KMS-11 (cell line): ENCODE measurements at regions not wholly inside any gene's neighbourhood (a gene's known extent, or its start where the extent isn't known, plus 50 kb on each side); places are given as distances from the start of the nearest gene placed in this dataset.

Experiments
- H2AFZ ChIP-seq: fragments of 200-600 bp; sonication (generic); 2 replicates; pipeline ENCODE4 v1.6.1; 2016; ENCODE audit warnings: antibody characterized with exemption, mixed run types, low read depth
- H3K27ac ChIP-seq: fragments of 200-600 bp; sonication (generic); 2 replicates; pipeline ENCODE4 v1.6.1; 2016; ENCODE audit warnings: mild to moderate bottlenecking, mixed run types
- H3K27me3 ChIP-seq: fragments of 200-600 bp; sonication (generic); 2 replicates; pipeline ENCODE4 v1.6.1; 2017; ENCODE audit warnings: mild to moderate bottlenecking, low read depth, mixed run types, moderate library complexity; ENCODE audit not compliant: insufficient read depth
- H3K36me3 ChIP-seq: fragments of 200-600 bp; sonication (generic); 2 replicates; pipeline ENCODE4 v1.6.1; 2017; ENCODE audit warnings: mild to moderate bottlenecking, mixed run types; ENCODE audit not compliant: insufficient read depth
- H3K4me1 ChIP-seq: fragments of 200-600 bp; sonication (generic); 2 replicates; pipeline ENCODE4 v1.6.1; 2016; ENCODE audit warnings: mild to moderate bottlenecking, low read depth, mixed run types; ENCODE audit not compliant: poor library complexity, severe bottlenecking
- H3K4me2 ChIP-seq: fragments of 200-600 bp; sonication (generic); 2 replicates; pipeline ENCODE4 v1.7.0; 2016; ENCODE audit warnings: mild to moderate bottlenecking, mixed run types
- H3K4me3 ChIP-seq: fragments of 200-600 bp; sonication (generic); IDR thresholded peaks from 2 replicates; pipeline ENCODE4 v1.6.1; 2017; ENCODE audit warnings: low read depth, low read length, mixed read lengths; ENCODE audit not compliant: insufficient read depth
- H3K79me2 ChIP-seq: fragments of 200-600 bp; sonication (generic); 2 replicates; pipeline ENCODE4 v1.6.1; 2016; ENCODE audit warnings: low read depth, mixed run types; ENCODE audit not compliant: insufficient read depth
- H3K9ac ChIP-seq: fragments of 200-600 bp; sonication (generic); 2 replicates; pipeline ENCODE4 v1.6.1; 2016; ENCODE audit warnings: mild to moderate bottlenecking, mixed run types
- H4K20me1 ChIP-seq: fragments of 200-600 bp; sonication (generic); 2 replicates; pipeline ENCODE4 v1.6.1; 2016; ENCODE audit warnings: mild to moderate bottlenecking, mixed run types; ENCODE audit not compliant: insufficient read depth
- CTCF ChIP-seq: fragments of 200-600 bp; sonication (generic); conservative IDR thresholded peaks from 2 replicates; pipeline ENCODE4 v1.6.1; 2017; ENCODE audit warnings: low read depth, mild to moderate bottlenecking, antibody characterized with exemption, low read length, moderate library complexity, mixed read lengths

- H3K9ac ChIP-seq, result no peak overlapping the region
- H3K79me2 ChIP-seq, result no peaks in the 10 kb centered on the region
- no peaks in the 10 kb centered on the region for H3K36me3 ChIP-seq
- H3K4me2 ChIP-seq, result no peak overlapping the region
- no peak for TF ChIP-seq CTCF
- H3K4me3 ChIP-seq, result no peak overlapping the region
- no peak overlapping the region for H2AFZ ChIP-seq
- H3K27ac ChIP-seq, result no peak overlapping the region
- H4K20me1 ChIP-seq, result no peaks in the 10 kb centered on the region
- no peaks in the 10 kb centered on the region for H3K27me3 ChIP-seq
- H3K4me1 ChIP-seq, result no peaks in the 10 kb centered on the region
These were observed 432.1 kb upstream of the CFAP20DC start for GRCh38 chr3:59481776-59482400.

GRCh38 chr3:59480486-59480995 lies 430.7 kb upstream of the CFAP20DC start:
- Histone ChIP-seq H3K4me2 (no peak overlapping the region), H3K4me1 (no peaks in the 10 kb centered on the region), H3K79me2 (no peaks in the 10 kb centered on the region), H3K27me3 (no peaks in the 10 kb centered on the region), H3K4me3 (no peak overlapping the region), H2AFZ (no peak overlapping the region), H4K20me1 (no peaks in the 10 kb centered on the region), H3K27ac (no peak overlapping the region), H3K9ac (no peak overlapping the region), H3K36me3 (no peaks in the 10 kb centered on the region)
- TF ChIP-seq CTCF, result no peak

GRCh38 chr3:59473636-59474035 lies 423.8 kb upstream of the CFAP20DC start:
- Histone ChIP-seq H3K36me3 (no peaks in the 10 kb centered on the region), H2AFZ (no peak overlapping the region), H3K4me3 (no peak overlapping the region), H3K9ac (no peak overlapping the region), H3K27ac (no peak overlapping the region), H3K4me2 (no peak overlapping the region), H3K4me1 (peaks cover 4% of the 10 kb centered on the region), H3K27me3 (no peaks in the 10 kb centered on the region), H4K20me1 (no peaks in the 10 kb centered on the region), H3K79me2 (no peaks in the 10 kb centered on the region)
- TF ChIP-seq CTCF, result no peak

- H4K20me1 ChIP-seq, result no peaks in the 10 kb centered on the region
- H3K79me2 ChIP-seq, result no peaks in the 10 kb centered on the region
- no peak overlapping the region for H3K4me3 ChIP-seq
- H3K4me1 ChIP-seq, result peaks cover 4% of the 10 kb centered on the region
- no peak overlapping the region for H3K4me2 ChIP-seq
- H3K27ac ChIP-seq, result no peak overlapping the region
- H3K9ac ChIP-seq, result no peak overlapping the region
- no peak overlapping the region for H2AFZ ChIP-seq
- H3K27me3 ChIP-seq, result no peaks in the 10 kb centered on the region
- H3K36me3 ChIP-seq, result no peaks in the 10 kb centered on the region
- no peak for TF ChIP-seq CTCF
These were observed 422.7 kb upstream of the CFAP20DC start for GRCh38 chr3:59472541-59472940.
